T47D (cell line): ENCODE measurements at regions not wholly inside any gene's neighbourhood (a gene's known extent, or its start where the extent isn't known, plus 50 kb on each side); places are given as distances from the start of the nearest gene placed in this dataset.

Source experiments
- DNase-seq, 2 experiments: peaks; one replicate each; pipeline versions ENCODE4 v3.0.0 to v3.0.0-alpha.2; 2011 to 2012; ENCODE audit warnings: low read depth in 1 of 2, low spot score in 1 of 2
- JUND ChIP-seq: IDR thresholded peaks from 2 replicates; pipeline ENCODE4 v1.6.1; 2012; ENCODE audit warnings: low read depth
- in situ Hi-C: cut with HindIII; loops from 2 replicates; pipeline ENCODE4 v1.10.0; 2016; ENCODE audit warnings: low sequenced_read_pairs, low pct_unique_long_range_greater_than_20kb

DNA sequence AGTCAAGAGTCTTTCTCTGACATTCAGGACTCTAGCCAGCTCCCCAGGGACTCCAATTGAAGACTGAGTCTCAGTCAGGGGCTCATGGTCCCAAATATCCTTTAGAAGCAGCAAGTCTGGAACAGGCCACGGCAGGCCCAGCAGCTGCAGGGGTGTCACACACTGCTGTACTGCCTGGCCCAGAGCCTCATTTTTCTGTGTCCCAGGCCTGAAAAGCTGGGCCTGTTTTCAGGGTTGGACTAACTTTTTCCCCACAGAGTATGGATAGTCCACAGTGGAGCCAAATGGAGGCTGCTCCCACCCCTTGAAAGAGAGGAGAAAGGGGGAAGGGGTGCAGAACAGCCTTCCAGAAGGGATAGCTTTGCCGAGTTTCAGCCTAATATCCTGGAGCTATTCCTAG, 146.8 kb upstream of the NALF2 start:
- TF ChIP-seq JUND: no peak
- in situ Hi-C loops: no loop called here
- no peak for DNase-seq

DNA sequence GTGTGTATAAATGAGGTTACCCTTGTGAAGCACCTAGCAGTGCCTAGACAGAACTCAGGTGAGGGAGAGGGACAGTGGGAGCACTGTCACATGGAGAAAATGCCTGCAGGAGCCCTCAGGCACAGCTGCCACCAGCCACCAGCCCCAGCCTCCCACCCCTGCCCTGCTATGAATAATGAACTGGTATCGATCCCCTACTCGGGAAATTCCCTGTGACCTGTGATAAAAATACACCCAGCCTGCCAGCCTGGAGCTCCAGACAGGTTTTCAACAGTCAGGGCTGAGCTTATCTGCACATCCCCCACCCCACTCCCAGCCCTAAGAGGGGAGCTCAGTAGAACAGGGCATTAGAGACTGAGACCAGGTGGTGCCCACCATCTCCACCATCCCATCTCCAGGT, 159.6 kb upstream of the PJA1 start:
- DNase-seq: no peak
- in situ Hi-C loops: no loop called here
- no peak for TF ChIP-seq JUND

DNA sequence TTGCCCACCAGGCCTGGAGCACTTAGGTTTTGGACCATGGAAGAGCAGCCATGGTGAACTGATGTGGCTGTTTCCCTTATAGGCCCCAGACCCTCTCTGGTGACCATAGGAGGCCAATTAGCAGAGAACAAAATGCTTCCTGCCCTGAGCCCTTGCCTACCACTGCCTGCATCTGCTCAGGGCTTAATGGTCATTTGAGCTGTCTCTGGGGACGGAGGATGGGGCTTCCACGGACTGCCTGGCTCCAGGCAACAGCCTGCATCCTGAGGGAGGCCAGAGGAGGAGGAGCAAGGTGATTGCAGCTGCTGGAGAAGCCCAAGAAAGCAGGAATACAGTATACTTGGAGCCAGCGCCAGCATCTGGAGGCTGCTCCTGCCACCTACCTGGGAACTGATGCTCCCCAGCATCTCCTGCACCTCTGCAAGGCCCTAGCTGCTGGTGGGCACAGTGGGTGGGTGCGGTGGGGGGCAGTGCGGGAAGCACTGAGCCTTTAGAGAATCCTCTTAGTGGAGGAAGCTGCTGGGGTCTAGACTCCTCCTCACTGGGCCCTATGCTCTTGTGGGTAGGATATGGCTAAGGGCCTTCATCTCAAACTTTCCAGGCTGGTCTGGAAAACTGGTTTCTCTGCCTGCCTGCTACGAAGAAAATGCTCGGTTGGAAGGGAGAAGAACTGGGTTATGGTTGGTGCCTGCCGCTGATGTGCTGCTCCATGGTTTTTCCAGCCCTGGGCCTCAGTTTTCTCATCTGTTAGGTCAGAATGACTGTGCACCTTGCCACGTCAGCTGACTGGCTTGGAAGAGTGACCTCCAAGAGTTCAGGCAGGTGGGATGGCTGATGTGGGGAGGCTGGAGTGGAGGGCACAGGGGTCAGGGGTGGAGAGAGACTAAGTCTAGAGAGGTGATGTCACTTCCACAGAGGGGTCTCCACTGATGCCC, 158.8 kb upstream of the PJA1 start:
- no peak for DNase-seq
- in situ Hi-C loops: no loop called here
- no peak for TF ChIP-seq JUND

DNA sequence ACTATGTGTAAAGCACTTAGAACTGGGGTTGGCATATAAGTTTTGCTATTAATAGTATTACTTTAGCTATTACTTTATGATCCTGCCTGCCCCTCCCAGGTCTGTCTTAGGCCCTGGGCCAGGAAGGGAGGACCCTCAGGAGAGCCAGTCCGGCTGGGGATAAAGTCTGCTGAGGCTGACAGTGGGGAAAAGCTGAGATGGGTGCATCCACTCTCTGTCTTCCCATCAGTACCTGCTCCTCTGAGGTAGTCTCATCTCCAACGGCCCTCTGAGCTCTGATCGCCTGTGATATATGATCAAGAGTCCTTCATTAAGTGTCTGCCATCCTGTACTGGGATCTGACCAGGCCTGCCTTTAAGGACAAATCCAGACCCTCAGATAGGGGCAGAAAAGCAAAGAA, 156.5 kb upstream of the PJA1 start:
- TF ChIP-seq JUND: no peak
- in situ Hi-C loops: no loop called here
- DNase-seq: no peak

DNA sequence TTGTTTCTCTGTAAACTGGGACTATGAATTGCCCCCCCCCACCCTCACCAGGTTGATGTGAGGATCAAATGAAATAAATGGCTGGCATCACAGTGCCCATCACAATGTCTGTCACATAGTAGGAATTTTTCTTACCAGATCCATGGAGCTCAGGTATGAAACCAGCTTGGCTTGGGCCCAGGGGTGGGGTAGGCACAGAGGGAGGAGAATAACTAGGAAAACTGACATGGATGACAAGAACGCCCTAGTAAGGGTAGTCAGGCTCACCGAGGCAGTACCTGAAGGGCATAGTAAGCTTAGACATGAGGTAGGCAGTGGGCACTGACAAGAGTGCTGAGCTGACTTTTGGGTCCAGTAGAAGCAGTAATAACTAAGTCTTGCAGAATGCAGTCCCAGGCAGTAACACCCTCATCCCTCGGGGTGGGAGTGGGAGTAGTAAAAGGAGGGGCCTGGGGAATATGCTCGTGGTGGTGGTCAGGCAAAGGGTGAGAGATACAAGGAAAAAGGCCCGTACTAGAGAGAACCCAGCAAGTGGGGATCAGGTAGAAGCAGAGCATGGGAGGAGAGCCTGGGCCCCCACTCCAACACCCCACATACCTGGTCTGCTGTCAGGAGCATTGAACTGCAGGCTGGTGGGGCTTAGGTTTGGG, 155.9 kb upstream of the PJA1 start:
- in situ Hi-C loops: no loop called here
- no peak for DNase-seq

DNA sequence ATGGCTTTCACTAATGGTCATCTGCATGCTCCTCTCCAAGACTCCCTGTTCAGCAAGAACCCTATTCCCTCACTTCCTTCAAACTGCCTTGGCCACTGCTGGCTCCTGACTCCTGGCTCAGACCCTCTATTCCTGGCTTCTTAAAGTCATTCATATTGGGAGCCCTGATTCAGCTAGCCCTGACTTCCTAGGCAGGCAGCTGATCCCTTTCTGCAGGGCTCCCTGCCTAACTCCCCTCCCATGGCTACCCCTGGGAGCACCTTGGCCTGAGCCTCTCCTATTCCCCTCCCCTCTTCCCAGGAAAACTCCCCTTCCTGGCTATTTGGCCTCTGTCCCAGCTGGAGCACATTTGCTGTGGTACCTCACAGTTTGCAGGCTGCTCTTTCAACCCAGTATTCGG, 154.9 kb upstream of the PJA1 start:
- no peak for TF ChIP-seq JUND
- DNase-seq: no peak
- in situ Hi-C loops: no loop called here

More for the DNA sequence above, 155.9 kb upstream of the PJA1 start:
- TF ChIP-seq JUND: no peak

DNA sequence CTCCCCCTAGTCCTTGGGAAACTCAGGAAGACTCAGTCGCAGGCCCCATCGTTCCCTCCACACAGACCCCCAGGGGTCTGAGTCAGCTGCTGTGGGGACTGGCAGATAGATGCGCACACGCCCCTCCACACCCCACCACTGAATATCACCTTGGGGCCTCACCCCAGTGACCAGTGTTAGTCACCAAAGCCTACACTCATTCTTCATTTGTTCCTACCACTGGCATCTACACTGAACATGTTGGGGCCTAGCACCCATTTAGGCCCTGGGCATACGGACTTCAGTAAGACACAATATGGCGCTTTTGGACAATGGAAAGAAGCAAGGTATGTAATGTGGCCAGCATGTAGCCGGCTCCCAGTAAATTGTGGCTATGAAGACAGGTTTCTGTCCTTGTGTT, 154.1 kb upstream of the PJA1 start:
- in situ Hi-C loops: no loop called here
- TF ChIP-seq JUND: no peak
- DNase-seq: no peak

DNA sequence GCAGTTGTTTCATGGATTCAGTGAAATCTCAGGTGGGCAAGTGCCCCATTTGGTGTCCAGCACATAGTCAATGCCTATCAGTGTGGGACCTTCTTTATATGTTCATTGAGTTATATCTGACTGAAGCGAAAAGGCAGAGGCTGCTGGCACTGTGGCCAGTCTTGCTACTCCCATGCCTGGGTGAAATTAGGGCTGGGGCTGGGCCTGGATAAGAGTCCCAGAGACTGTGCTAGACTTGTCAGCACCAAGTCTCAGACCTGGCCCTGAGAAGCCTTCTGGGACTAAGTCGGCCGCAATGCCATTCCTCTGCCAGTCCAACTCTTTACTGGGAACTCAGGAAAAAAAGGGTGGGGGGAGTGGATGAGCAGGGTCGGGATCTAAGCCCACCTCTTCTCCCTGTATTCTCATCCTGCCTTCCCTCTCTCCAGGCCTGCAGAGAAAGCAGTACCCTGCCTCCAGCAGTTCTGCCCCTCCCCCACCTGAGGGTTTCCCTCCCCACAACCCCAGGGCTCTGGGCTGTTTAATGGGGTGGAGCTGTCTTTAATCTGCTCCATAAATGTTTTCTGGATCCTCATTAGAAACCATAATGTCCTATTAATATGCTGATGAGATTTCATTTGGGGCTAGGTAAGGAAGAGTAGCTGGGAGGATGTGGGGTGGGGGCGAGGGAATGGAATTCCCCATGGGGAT, 153.5 kb upstream of the PJA1 start:
- in situ Hi-C loops: no loop called here
- DNase-seq: no peak
- no peak for TF ChIP-seq JUND

DNA sequence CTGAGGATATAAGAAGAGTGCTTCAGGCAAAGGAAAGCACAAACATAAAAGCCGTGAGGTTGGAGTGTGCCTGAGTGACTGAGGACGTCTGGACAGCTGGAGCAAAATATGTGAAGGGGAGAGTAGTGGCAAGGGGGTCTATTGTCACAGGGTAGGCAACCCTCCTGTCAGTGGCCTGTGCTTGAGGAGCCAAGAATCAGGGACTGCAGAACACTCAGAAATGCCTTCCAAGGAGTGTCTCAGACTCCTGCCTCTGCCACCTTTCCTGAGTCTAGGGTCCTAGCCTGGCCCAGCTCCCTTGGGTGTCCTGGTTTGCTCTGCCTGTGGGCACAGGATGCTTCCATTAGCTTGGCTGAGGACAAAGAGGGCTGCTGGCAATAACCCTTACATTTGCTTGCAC, 152.5 kb upstream of the PJA1 start:
- TF ChIP-seq JUND: no peak
- in situ Hi-C loops: no loop called here

DNA sequence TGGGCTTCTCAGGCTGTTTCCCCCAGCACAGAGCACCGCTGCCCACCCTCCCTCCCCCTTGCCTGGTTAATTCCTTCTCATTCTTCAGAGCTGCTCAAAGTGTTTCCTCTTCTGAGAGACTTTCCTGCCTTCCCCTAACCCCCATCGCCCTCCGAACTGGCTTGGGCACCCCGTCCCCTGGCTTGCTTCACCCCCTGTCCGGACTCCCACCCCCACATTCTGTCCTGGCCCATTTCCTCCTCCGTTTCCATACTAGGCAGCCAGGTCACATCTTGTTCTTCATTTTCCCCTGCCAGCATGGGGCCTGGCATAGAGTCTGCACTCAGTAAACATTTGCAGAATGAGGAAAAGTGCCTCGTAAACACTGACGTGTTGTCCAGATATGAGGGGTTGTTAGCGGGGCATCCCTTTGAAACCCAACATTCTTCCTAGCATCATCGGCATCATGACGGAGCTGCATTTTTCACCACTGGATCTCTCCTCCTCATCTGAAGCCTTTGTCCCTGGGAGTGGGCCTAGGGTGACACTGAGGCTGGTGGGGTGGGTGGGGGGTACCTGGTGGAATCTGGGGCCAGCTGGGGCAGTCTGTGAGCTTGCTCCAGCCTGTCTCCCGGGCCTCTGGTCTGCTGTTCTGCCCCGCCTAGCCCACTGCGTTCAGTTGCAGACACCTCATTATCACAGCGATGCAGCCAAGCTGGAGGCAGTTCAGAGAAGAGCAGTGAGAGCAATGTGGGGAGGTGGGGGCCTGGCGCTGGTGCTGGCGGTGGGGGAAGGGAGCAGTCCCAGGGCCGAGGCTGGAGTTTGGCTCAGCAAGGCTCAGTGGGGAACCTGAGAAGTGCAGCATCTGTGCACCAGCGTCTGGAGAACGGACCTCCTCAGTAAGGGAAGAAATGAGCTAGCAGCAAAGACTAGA, 149.4 kb upstream of the PJA1 start:
- peak in 1 of 2 experiments; percentile 2 for DNase-seq
- TF ChIP-seq JUND: no peak
- in situ Hi-C loops: no loop called here

More for the DNA sequence above, 152.5 kb upstream of the PJA1 start:
- no peak for DNase-seq

DNA sequence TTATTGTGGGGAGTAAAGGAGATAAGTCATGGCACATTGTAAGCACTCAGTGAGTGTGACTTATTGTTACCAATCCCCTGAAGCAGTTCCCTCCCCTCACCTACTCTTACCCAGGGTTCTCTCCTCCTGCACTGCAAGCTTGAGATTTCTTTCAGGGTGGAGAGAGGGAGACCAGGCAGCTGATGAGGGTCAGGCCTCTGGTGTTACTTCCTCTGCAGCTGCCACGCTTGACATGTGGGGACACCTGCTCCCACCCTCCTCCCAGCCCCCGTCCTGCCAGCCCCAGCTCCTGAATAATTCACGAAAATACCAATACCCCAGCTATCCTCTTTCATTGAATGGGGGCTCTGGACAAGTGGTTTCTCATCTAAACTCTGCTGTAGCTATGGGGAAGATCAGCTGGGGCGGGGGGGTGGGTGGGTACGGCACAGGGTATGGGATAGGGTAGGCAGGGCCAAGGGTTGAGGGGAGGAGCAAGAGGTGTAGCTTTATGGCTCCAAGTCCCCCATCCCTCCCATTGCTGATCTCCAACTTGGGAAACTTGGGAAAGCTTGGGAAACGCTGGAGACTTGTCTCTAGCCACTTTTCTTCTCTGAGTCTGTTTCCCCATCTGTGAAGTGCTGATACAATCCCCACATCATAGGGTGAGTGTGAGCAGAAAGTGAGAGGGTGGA, 148.5 kb upstream of the PJA1 start:
- no peak for DNase-seq
- in situ Hi-C loops: no loop called here
- no peak for TF ChIP-seq JUND
